GM18519 (cell line): ENCODE measurements at regions not wholly inside any gene's neighbourhood (a gene's known extent, or its start where the extent isn't known, plus 50 kb on each side); places are given as distances from the start of the nearest gene placed in this dataset.

Experiments used
- ATAC-seq: cut with Tn5 transposase; IDR thresholded peaks from one replicate; pipeline ENCODE4 v1.9.1; 2021; ENCODE audit warnings: mild to moderate bottlenecking, moderate library complexity; ENCODE audit not compliant: unreplicated experiment, low FRiP score

GRCh38 chr1:108082738-108083562, 117.2 kb downstream of the SLC25A24 start:
- ATAC-seq: no peak

- ATAC-seq: no peak
These were observed 117.0 kb upstream of the VAV3 start for GRCh38 chr1:108082001-108082400.

- ATAC-seq: no peak
These were observed 115.5 kb upstream of the VAV3 start for GRCh38 chr1:108080448-108080847.

DNA sequence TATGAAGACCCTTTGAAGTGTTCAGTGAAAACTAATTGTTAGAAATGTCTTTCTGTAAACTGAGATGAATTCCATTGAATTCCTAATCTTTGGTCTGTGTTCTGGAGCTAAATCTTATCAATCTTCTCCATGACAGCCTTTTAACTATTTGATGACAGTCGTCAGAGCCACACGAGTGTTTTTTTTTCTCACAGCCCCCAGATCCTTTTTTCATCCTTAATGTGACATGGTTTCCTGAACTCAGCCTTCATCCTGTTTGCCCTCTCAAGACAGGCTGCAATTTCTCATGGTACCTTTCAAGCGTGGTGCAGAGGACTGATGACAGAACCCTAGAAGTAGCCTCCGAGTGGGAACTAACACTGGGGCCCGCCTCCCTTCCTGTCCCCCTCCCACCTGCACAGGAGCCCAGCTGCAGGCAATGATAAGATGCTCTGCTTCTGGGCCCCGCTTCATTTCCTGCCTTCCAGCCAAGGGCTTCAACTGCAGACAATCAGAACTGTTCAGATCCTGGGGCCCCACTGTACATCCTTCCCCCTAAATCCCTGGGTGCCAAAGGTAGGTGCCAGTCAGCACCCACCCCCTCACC, 114.6 kb upstream of the VAV3 start:
- ATAC-seq: no peak

GRCh38 chr1:108077991-108078390, 113.0 kb upstream of the VAV3 start:
- no peak for ATAC-seq

DNA sequence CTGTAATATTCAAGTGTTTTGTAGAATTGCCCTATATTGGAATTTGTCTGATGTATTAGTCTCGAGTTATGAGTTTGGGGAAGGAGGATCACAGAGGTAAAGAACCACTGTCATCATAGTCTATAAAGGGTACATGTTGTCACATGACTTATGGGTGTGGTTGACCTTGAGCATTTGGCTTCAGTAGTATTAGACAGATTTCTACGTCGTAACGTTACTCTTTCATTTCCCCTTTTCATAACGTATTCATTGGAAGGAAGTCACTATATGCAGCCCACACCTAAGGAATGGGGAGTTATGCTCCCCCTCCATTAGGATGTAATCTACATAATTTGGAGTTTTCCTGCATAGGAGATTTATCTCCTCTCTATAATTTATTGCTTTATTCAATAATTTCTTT, 110.1 kb upstream of the VAV3 start:
- peak; percentile 82 for ATAC-seq

DNA sequence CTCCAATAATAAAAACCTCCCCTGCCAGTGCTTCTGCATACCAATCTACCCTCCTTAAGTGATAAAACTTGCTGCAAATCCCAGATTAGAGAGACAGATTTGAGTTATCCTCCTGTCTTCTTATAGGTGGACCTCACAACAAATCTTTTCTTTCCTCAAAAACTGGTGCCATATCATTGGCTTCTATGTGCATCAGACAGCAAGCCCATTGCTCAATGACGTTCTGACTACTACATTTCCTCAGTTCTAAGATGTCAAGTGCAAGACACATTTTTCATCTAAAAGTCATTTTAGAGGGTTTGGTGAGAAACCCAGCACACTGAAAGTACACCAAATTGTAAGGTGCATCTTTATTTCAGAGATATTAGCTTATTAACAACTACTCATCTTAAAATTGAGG, 107.8 kb upstream of the VAV3 start:
- ATAC-seq: no peak

DNA sequence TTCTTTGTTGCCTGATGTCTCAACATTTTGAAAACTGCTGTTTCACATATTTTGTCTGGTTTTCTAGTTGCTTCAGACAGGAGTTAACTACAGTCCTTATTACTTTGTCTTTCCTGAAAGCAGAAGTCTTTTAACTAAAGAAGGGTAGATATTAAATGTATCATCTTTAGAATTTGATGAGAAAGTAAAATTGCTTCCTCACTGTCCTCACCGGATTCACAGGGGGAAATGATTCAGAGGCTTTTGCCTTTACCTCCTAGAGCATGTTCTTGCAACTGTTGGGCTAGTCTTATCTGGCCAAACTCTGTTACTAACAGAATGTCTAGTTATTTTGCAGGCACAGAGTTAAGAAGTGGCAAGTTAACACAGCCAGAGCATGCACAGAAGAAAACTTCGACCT, 107.2 kb upstream of the VAV3 start:
- no peak for ATAC-seq

DNA sequence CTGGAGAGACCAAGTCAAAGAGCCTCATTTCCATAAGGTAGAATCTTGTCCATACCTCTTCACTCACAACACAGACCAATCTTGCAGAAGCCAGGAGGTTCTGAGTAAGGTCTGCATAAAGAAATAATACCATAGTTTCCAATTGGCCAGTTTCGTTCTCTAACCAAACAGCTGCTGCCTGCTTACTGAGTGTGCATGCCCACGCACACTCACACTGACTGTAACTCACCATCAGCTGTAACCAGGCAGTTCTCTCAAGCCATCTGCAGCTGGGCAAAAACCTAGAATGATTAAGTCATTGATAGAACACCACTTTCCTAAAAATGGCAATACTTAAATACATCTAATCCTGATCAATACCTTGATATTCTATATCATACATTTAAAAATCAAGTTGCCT, 106.6 kb upstream of the VAV3 start:
- ATAC-seq: peak; percentile 62

- ATAC-seq: no peak
These were observed 105.7 kb upstream of the VAV3 start for GRCh38 chr1:108070662-108071061.

DNA sequence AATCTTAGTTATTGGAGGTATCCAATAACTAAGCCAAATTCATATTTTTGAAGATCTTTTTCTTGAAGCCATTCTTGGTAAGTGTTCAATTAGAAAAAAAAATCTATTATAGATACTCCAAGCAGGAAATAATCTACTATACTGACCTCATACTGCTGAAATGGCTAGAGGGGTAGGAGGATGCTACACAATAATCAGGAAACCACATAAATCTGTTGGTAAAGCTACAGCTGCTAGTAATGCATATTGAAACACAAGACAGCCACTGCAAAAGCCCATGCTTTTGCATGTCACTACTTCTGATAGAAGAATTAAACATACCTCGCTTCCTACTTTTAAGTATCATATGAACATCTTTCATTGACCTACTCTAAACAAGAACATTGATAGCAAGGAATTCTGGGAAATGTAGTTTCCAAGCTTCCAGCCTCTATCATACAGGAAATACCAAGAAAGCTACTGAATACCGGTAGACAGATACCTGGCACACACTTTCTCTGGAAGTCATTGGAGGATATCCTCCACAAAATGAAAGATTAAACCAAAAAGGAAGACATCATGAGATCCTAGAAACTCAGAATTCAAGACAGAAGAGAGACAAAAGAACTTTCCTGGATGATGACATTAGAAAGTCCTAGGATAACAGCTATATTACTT, 103.0 kb upstream of the VAV3 start:
- ATAC-seq: no peak

GRCh38 chr1:108066808-108067207, 101.8 kb upstream of the VAV3 start:
- ATAC-seq: no peak

GRCh38 chr1:108064255-108064654, 99.3 kb upstream of the VAV3 start:
- no peak for ATAC-seq

GRCh38 chr1:108063703-108064102, 98.7 kb upstream of the VAV3 start:
- ATAC-seq: no peak

DNA sequence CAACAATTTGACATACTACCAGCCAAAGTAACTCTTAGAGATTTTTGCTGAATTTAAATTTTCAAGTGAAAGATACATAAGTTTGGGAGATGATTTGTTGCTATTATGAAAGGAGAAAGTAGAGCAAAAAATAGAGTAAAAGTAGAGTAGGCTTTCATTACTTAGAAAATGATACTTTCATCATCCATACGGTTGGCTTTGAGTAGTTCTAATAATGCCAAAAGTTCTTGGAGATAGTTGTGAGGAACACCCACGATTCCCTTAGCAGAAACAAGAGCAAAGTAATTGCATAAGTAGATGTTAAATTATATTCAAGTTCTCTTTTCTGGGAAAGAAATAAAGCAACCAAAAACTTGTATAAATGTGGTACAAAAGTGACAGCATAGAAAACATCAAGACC, 95.0 kb upstream of the VAV3 start:
- ATAC-seq: no peak

DNA sequence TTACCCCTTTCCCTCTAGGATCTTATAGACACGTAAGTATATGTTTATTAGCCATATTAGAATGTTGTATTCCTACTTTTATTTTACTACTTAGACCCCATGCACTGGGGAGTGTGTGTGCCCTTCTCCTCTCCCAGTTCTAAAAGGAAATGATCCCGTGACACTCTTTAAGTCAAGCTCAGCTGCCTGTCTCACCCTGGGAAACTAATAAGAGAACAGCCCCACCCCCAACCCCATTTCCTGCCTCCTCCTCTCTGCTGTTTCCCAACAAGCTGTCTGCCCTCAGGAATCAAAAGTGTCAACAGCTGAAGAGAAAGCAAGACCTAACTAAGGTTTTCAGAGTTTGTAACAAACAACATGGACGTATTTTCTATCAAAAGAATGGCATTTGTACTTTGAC, 92.6 kb upstream of the VAV3 start:
- no peak for ATAC-seq

DNA sequence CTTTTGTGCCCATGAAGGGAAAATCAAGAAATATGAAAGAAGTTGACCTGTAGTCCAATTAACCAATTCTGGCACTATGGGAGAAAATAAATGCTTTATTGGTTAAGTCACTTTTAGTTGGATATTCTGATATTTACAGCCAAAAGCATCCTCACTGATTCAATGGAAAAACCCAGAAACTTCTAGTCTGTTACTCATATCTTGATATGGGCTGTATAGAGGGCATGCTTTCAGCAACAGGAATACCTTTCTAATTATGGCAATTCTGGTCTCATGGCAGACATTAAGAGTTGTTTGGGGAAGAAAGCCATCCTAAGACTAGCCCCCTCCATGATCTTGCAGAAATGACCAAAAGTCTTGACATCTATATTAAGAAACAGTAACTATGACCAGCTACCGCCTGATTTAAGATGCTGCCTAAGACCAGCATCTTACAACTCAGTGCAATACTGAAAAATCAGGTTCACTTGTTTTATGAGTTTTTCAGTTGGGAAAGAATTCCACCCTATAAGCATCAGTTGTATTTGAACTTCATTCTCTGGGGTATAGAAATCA, 91.5 kb upstream of the VAV3 start:
- ATAC-seq: no peak

GRCh38 chr1:108055387-108055786, 90.4 kb upstream of the VAV3 start:
- ATAC-seq: no peak

GRCh38 chr1:108054396-108054795, 89.4 kb upstream of the VAV3 start:
- ATAC-seq: no peak

- ATAC-seq: no peak
These were observed 88.5 kb upstream of the VAV3 start for GRCh38 chr1:108053270-108054013.
